SK-N-SH (cell line): ENCODE measurements at regions not wholly inside any gene's neighbourhood (a gene's known extent, or its start where the extent isn't known, plus 50 kb on each side); places are given as distances from the start of the nearest gene placed in this dataset.

Experiments used
- CTCF ChIA-PET: fragments of 300-600, 350-600 bp; formaldehyde crosslinking; extraction: SDS; loops from one replicate; lab custom pipeline; 2021; lab: Yijun Ruan, JAX
- POLR2A ChIA-PET: fragments of 350-600 bp; sonication (Branson Sonifier 250); formaldehyde crosslinking; extraction: SDS; loops from one replicate; lab custom pipeline; 2020; ENCODE audit warnings: antibody characterized with exemption, inconsistent platforms; lab: Yijun Ruan, JAX
- DNase-seq: peaks from one replicate; pipeline ENCODE4 v3.0.0; 2012
- H2AFZ ChIP-seq: fragments of 200-600 bp; sonication (generic); 2 replicates; pipeline ENCODE4 v1.8.1; 2016; ENCODE audit warnings: antibody characterized with exemption, mild to moderate bottlenecking, low read depth
- H3F3A ChIP-seq: fragments of 200-600 bp; sonication (generic); replicated peaks from 2 replicates; pipeline ENCODE3; 2016; ENCODE audit warnings: antibody characterized with exemption, mild to moderate bottlenecking; ENCODE audit not compliant: insufficient read depth
- H3K27ac ChIP-seq, 2 experiments: fragments of 200-500 bp in 1 of 2; fragments of 200-600 bp in 1 of 2; sonication (Bioruptor generic) in 1 of 2; sonication (generic), shearing (Covaris generic) in 1 of 2; 2 replicates each; pipeline versions ENCODE4 v1.5.1 to v1.6.1; 2014 to 2016; ENCODE audit warnings: low read depth in 2 of 2, inconsistent platforms in 1 of 2, low read length in 1 of 2, mild to moderate bottlenecking in 1 of 2, mixed read lengths in 1 of 2
- H3K27me3 ChIP-seq: fragments of 200-600 bp; sonication (generic), shearing (Covaris generic); 2 replicates; pipeline ENCODE4 v1.6.1; 2016; ENCODE audit warnings: mixed run types; ENCODE audit not compliant: insufficient read depth
- H3K36me3 ChIP-seq, 2 experiments: fragments of 200-500 bp in 1 of 2; fragments of 200-600 bp in 1 of 2; sonication (Bioruptor generic) in 1 of 2; sonication (generic) in 1 of 2; replicated peaks in 1 of 2; 2 replicates each; pipeline versions ENCODE3 to v1.5.1; 2014 to 2016; ENCODE audit warnings: low read length in 1 of 2, mild to moderate bottlenecking in 1 of 2; ENCODE audit not compliant: insufficient read depth in 2 of 2, control insufficient read depth in 1 of 2
- H3K4me1 ChIP-seq, 2 experiments: fragments of 200-500 bp in 1 of 2; fragments of 200-600 bp in 1 of 2; sonication (Bioruptor generic) in 1 of 2; sonication (generic), shearing (Covaris generic) in 1 of 2; 2 replicates each; pipeline versions ENCODE4 v1.5.1 to v1.6.1; 2014 to 2016; ENCODE audit warnings: low read depth in 1 of 2, low read length in 1 of 2, mixed run types in 1 of 2; ENCODE audit not compliant: insufficient read depth in 2 of 2, control insufficient read depth in 1 of 2
- H3K4me2 ChIP-seq: fragments of 200-600 bp; sonication (generic), shearing (Covaris generic); 2 replicates; pipeline ENCODE4 v1.6.1; 2017; ENCODE audit warnings: mixed run types
- H3K4me3 ChIP-seq, 2 experiments: fragments of 200-500 bp in 1 of 2; fragments of 200-600 bp in 1 of 2; sonication (Bioruptor generic) in 1 of 2; sonication (generic), shearing (Covaris generic) in 1 of 2; 2 replicates each; pipeline versions ENCODE4 v1.5.1 to v1.8.1; 2014 to 2016; ENCODE audit warnings: low read depth in 2 of 2, inconsistent platforms in 1 of 2, low read length in 1 of 2, mild to moderate bottlenecking in 1 of 2, mixed read lengths in 1 of 2, moderate library complexity in 1 of 2
- H3K79me2 ChIP-seq: fragments of 200-600 bp; sonication (generic); 2 replicates; pipeline ENCODE4 v1.8.1; 2017; ENCODE audit warnings: mild to moderate bottlenecking; ENCODE audit not compliant: insufficient read depth
- H3K9ac ChIP-seq: fragments of 200-600 bp; sonication (generic); 2 replicates; pipeline ENCODE4 v1.6.1; 2017; ENCODE audit warnings: mixed run types
- H3K9me2 ChIP-seq: fragments of 200-600 bp; sonication (generic); 2 replicates; pipeline ENCODE4 v1.6.1; 2017; ENCODE audit warnings: mixed run types
- H3K9me3 ChIP-seq: fragments of 200-600 bp; sonication (generic); 2 replicates; pipeline ENCODE4 v1.6.1; 2017; ENCODE audit warnings: mixed run types, mild to moderate bottlenecking, moderate library complexity
- H4K20me1 ChIP-seq: fragments of 200-600 bp; sonication (generic); 2 replicates; pipeline ENCODE4 v1.6.1; 2017; ENCODE audit warnings: mild to moderate bottlenecking, mixed run types; ENCODE audit not compliant: insufficient read depth
- ELF1 ChIP-seq: IDR thresholded peaks from 2 replicates; pipeline ENCODE4 v1.4.0; 2012
- EZH2phosphoT487 ChIP-seq: fragments of 200-600 bp; sonication (generic); IDR thresholded peaks from 2 replicates; pipeline ENCODE4 v1.6.1; 2017; ENCODE audit warnings: low read depth, mixed run types, mild to moderate bottlenecking, antibody characterized with exemption, moderate library complexity, borderline replicate concordance
- FOSL2 ChIP-seq: IDR thresholded peaks from 2 replicates; pipeline ENCODE4 v1.4.0; 2012; ENCODE audit warnings: low read depth, mild to moderate bottlenecking, moderate library complexity, borderline replicate concordance
- FOXJ3 ChIP-seq: sonication (generic); formaldehyde crosslinking; IDR thresholded peaks from 2 replicates; pipeline ENCODE4 v1.5.1; 2020; ENCODE audit warnings: mild to moderate bottlenecking, missing genetic modification reagents
- FOXM1 ChIP-seq: IDR thresholded peaks from 2 replicates; pipeline ENCODE4 v1.4.0; 2012; ENCODE audit warnings: low read depth, mild to moderate bottlenecking
- GATA2 ChIP-seq: sonication (generic); formaldehyde crosslinking; IDR thresholded peaks from 2 replicates; pipeline ENCODE4 v1.5.0; 2020; ENCODE audit warnings: mild to moderate bottlenecking, missing genetic modification reagents
- MXI1 ChIP-seq: IDR thresholded peaks from 2 replicates; pipeline ENCODE4 v1.6.1; 2012; ENCODE audit warnings: mild to moderate bottlenecking, low read depth, low read length, improper control_type of control experiment
- NFIC ChIP-seq: IDR thresholded peaks from 2 replicates; pipeline ENCODE4 v1.4.0; 2012; ENCODE audit warnings: borderline replicate concordance
- SIN3A ChIP-seq: IDR thresholded peaks from 2 replicates; pipeline ENCODE4 v1.6.1; 2012; ENCODE audit warnings: low read depth, mild to moderate bottlenecking, low read length, moderate library complexity, borderline replicate concordance
- SMC3 ChIP-seq: IDR thresholded peaks from 2 replicates; pipeline ENCODE4 v1.6.1; 2012; ENCODE audit warnings: low read depth, low read length, improper control_type of control experiment
- TAF1 ChIP-seq: IDR thresholded peaks from 2 replicates; pipeline ENCODE4 v1.6.1; 2012; ENCODE audit warnings: low read depth, mild to moderate bottlenecking, low read length, moderate library complexity, borderline replicate concordance
- TEAD4 ChIP-seq: IDR thresholded peaks from 2 replicates; pipeline ENCODE4 v1.4.0; 2012; ENCODE audit warnings: mild to moderate bottlenecking, borderline replicate concordance; ENCODE audit not compliant: insufficient read depth
- YY1 ChIP-seq: IDR thresholded peaks from 2 replicates; pipeline ENCODE4 v1.4.0; 2012; ENCODE audit warnings: low read depth, mild to moderate bottlenecking
- WGBS: methylation state at CpG from one replicate; pipeline ENCODE4 v1.1.6; 2017; ENCODE audit warnings: low lambda C conversion rate; 5-methylcytosine and 5-hydroxymethylcytosine counted together
- TF ChIP-seq, protein P1 (sequence below): fragments of 200-600 bp; sonication (generic); IDR thresholded peaks from 2 replicates; pipeline ENCODE4 v1.6.1; 2017; ENCODE audit warnings: antibody characterized with exemption, mild to moderate bottlenecking, moderate library complexity
- TF ChIP-seq, protein P2 (sequence below): IDR thresholded peaks from 2 replicates; pipeline ENCODE4 v1.4.0; 2012; ENCODE audit warnings: low read depth
- TF ChIP-seq, protein P3 (sequence below): IDR thresholded peaks from 2 replicates; pipeline ENCODE4; 2012
- TF ChIP-seq, protein P4 (sequence below): IDR thresholded peaks from 2 replicates; pipeline ENCODE4 v1.6.1; 2012; ENCODE audit warnings: mild to moderate bottlenecking, low read depth, low read length, moderate library complexity

DNA sequence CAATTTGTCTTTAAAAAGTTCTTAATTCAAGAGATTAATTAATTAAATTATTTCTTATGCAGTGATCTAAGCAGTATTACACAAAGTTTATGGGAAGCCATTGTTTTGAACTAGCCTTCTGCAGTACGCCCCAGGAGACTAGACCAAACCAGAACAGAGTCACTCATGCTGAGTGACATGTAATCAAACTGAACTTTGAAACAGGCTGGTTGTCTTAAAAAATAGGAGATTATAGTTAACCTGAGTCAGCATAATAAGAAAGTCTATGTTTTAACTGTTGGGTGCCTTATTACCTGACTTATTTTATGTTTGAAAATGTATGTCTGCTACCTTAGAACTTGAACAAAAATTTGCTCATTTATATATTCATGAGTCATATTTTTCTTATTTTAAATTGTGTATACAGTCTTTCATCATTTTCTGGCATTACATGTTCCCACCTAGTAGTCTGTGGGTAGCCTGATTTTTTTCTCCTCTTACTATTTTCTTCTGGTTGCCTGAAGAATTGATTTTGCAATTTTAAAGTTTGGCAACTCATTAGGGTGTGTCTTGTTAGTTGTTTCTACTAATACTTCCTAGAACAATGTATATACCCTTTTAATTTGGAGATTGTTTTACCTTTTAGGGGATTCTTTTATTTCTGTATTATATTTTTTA lies 161.4 kb downstream of the AASDHPPT start:
- no peak for DNase-seq
- 90% methylated on average over 1 of the region's 1 CpG for WGBS
- POLR2A ChIA-PET = no interaction called here
- Histone ChIP-seq H3K79me2 (no peaks in the 10 kb centered on the region), H2AFZ (no peak overlapping the region), H3K27me3 (no peaks in the 10 kb centered on the region), H3F3A (peaks cover 2% of the 10 kb centered on the region), H3K4me1 (no peaks in the 10 kb centered on the region), H3K9ac (no peak overlapping the region), H3K9me2 (no peaks in the 10 kb centered on the region), H3K4me3 (no peak overlapping the region), H3K4me2 (no peak overlapping the region), H4K20me1 (no peaks in the 10 kb centered on the region), H3K36me3 (no peaks in the 10 kb centered on the region), H3K27ac (no peak overlapping the region), H3K9me3 (no peaks in the 10 kb centered on the region)
- TF ChIP-seq FOSL2 (no peak), TAF1 (no peak), TEAD4 (no peak), NFIC (no peak), EZH2phosphoT487 (no peak), MXI1 (no peak), ELF1 (no peak), YY1 (no peak), FOXM1 (no peak), SMC3 (no peak), GATA2 (no peak), SIN3A (no peak), FOXJ3 (no peak)
- TF ChIP-seq, protein P1, sequence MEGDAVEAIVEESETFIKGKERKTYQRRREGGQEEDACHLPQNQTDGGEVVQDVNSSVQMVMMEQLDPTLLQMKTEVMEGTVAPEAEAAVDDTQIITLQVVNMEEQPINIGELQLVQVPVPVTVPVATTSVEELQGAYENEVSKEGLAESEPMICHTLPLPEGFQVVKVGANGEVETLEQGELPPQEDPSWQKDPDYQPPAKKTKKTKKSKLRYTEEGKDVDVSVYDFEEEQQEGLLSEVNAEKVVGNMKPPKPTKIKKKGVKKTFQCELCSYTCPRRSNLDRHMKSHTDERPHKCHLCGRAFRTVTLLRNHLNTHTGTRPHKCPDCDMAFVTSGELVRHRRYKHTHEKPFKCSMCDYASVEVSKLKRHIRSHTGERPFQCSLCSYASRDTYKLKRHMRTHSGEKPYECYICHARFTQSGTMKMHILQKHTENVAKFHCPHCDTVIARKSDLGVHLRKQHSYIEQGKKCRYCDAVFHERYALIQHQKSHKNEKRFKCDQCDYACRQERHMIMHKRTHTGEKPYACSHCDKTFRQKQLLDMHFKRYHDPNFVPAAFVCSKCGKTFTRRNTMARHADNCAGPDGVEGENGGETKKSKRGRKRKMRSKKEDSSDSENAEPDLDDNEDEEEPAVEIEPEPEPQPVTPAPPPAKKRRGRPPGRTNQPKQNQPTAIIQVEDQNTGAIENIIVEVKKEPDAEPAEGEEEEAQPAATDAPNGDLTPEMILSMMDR = no peak
- TF ChIP-seq, protein P2, sequence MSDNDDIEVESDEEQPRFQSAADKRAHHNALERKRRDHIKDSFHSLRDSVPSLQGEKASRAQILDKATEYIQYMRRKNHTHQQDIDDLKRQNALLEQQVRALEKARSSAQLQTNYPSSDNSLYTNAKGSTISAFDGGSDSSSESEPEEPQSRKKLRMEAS = no peak
- TF ChIP-seq, protein P3, sequence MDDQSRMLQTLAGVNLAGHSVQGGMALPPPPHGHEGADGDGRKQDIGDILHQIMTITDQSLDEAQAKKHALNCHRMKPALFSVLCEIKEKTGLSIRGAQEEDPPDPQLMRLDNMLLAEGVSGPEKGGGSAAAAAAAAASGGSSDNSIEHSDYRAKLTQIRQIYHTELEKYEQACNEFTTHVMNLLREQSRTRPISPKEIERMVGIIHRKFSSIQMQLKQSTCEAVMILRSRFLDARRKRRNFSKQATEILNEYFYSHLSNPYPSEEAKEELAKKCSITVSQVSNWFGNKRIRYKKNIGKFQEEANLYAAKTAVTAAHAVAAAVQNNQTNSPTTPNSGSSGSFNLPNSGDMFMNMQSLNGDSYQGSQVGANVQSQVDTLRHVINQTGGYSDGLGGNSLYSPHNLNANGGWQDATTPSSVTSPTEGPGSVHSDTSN = no peak
- TF ChIP-seq, protein P4, sequence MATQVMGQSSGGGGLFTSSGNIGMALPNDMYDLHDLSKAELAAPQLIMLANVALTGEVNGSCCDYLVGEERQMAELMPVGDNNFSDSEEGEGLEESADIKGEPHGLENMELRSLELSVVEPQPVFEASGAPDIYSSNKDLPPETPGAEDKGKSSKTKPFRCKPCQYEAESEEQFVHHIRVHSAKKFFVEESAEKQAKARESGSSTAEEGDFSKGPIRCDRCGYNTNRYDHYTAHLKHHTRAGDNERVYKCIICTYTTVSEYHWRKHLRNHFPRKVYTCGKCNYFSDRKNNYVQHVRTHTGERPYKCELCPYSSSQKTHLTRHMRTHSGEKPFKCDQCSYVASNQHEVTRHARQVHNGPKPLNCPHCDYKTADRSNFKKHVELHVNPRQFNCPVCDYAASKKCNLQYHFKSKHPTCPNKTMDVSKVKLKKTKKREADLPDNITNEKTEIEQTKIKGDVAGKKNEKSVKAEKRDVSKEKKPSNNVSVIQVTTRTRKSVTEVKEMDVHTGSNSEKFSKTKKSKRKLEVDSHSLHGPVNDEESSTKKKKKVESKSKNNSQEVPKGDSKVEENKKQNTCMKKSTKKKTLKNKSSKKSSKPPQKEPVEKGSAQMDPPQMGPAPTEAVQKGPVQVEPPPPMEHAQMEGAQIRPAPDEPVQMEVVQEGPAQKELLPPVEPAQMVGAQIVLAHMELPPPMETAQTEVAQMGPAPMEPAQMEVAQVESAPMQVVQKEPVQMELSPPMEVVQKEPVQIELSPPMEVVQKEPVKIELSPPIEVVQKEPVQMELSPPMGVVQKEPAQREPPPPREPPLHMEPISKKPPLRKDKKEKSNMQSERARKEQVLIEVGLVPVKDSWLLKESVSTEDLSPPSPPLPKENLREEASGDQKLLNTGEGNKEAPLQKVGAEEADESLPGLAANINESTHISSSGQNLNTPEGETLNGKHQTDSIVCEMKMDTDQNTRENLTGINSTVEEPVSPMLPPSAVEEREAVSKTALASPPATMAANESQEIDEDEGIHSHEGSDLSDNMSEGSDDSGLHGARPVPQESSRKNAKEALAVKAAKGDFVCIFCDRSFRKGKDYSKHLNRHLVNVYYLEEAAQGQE = no peak
- CTCF ChIA-PET = no interaction called here
